COR-L47 (cell line): ENCODE measurements at regions not wholly inside any gene's neighbourhood (a gene's known extent, or its start where the extent isn't known, plus 50 kb on each side); places are given as distances from the start of the nearest gene placed in this dataset.
"Not testable (repeated sequence)": the region's sequence is repeated elsewhere in the genome, so short reads cannot be mapped to it uniquely, and the experiment has no call there.

Experiments
- DNase-seq: peaks from one replicate; lab custom pipeline; 2025; lab: John Stamatoyannopoulos, UW

DNA sequence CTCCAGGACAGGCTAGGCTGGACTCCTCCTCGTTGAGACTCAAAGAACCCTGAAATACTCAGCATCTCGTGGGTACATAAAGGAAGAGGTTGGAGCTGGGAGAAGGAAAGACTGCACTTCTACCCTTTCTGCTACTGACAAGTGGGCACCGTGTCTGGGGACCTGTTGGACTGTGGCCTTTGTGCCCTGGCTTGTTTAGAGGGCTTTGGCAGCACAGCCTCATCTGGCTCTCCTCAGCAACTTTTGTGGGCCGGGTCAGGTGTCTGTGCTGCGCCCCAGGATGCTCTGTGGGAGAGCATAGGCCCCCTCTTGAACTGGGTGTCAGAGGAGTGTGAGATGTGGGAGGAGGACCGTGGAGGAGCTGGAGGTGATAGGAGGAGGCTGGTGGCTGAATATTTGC is 142.4 kb downstream of the FCRL5 start:
- no peak for DNase-seq

DNA sequence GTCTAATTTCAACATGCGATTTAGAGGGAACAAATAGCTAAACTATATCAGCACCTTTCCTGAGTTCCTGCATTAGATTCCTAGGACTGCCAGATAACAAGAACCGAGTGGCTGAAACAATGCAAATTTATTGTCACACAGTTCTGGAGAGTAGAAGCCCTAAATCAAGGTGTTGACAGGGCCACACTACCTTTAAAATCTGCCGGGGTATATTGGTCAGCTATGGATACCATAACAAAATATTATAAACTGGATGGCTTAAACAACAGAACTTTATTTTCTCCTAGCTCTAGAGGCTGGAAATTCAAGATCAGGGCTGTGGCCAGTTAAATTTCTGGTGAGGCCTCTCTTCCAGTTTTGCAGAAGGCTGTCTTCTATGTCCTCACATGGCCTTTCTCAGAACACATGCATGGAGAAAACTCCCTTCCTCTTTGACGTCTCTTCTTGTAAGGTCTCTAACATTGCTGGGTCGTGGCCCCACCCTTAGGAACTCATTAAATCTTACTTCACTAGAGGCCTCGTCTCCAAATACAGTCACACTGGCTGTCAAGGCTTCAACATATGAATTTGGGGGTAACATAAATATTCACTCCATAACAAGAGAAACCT is 144.3 kb downstream of the FCRL5 start:
- no peak for DNase-seq

DNA sequence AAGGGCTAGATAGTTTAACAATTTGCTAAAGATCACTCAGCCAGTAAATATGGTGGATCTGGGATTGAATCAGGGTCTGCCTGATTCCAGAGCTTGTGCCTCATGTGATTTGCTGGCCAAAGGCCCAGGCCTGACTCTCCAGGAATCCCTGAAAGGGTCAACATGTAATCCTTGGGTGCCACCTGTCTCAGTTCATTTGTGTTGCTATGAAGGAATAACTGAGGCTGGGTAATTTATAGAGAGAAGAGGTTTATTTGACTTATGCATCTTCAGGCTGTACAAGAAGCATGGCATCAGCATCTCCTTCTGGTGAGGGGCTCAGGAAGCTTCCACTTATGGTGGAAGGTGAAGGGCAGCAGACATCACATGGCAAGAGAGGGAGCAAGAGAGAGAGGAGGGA is 144.9 kb downstream of the FCRL5 start:
- no peak for DNase-seq

DNA sequence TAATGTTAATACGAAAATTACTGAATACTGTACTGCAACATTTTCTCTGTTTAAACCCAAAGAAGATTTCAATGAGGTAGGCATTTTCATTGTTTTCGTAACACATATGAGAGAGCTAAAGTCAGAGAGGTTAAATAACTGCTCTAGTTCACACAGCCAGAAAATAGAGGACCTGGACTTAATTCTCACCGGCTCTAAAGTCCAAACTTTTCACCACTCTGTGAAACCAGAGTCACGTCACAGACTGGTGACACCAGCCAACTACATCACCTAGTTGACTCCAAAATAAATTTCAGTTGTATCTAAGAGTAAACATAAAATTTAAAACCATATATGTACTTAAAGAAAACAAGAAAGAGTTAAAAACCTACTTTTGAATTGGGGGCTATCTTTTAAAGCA is 146.7 kb downstream of the FCRL5 start:
- no peak for DNase-seq

DNA sequence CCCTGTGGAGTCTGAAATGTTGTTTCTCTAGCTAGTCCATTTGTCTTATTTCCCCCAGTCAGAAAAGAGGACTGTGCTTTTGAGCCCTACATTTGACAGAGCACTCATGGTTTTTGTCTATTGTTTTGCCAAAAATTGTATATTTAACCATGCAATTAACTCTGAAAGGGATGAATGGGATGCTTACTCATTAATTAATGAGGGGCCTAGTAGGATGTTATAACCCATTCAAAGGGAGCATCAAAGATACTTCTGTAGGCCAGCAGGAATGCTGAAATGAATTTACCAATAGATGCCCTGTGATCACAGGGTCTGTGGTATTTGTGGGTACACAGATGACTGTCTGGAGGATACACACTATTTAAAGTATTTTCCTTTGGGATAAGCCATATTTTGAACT is 147.7 kb downstream of the FCRL5 start:
- no peak for DNase-seq

DNA sequence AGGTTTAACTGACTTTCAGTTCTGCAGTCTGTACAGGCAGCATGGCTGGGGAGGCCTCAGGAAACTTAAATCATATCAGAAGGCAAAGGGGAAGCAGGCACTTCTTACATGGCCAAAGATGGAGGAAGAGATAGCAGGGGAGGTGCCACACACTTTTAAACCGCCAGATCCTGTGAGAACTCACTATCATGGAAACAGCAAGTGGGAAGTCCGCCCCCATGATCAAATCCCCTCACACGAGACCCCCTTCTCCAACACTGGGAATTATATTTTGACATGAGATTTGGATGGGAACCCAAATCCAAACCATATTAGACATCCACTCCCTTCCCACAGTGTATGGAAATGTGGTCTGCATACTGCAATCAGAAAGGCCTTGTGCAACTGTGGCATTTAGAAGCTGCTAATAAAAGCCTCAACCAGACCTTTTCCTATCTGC is 148.2 kb downstream of the FCRL5 start:
- DNase-seq: no peak

DNA sequence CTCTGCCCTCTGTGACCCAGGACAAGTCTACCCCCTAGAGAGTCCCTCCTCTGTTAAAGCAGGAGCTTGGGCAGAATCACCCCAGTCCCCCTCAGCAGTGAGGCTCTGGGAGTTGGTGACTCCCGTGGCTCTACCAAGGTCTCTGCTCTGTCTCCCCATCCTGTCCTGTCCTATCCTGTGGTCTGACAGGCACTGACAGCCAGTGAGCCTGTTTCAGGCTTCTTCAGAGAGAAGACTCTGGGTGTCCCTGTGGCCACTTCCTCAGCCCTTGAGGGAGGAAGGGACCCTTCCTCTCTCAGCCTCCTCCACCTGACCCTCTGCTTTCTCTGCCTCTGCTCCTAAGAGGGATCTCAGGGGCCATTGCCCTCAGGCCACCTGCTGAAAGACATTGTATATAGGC is 148.7 kb downstream of the FCRL5 start:
- no peak for DNase-seq

DNA sequence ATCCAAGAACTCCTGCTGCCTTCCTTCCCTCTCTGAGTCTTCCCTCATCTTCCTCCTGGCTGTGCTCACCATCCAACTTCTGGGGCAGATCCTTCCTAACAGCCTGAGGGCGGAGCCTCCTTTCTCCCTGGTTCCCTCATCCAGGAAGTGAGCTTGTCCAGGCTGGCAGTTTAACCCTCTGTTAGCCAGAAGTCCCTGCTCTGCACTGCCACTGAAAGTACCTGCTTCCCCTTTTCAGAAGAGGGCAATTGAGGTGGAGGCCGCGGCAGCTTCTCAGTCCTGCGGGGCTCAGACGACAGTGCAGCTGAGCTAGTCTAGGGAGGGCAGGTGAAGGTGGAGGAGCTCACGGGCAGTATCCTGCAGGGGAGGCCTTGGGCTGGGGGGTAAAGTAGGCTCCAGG is 149.1 kb downstream of the FCRL5 start:
- DNase-seq: no peak

DNA sequence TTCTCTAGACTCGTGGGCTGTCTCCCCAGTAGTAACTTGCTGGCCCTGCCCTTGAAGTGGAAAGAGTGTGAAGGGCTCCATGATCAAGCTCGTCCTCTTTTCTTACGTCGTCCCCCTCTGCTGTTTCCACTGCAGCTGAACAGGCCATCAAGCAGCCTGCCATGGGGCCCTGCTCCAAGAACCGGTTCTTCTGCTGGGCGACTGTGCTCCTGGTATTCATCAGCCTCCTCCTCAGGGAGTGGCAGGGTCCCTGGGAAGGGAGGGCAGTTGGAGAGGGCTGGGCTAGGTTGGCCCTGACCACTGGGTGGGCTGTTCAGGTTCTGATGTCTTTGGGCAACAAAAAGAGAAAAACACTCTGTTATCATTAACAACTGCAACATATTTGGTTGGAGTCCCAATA is 151.5 kb downstream of the FCRL5 start:
- DNase-seq: no peak

DNA sequence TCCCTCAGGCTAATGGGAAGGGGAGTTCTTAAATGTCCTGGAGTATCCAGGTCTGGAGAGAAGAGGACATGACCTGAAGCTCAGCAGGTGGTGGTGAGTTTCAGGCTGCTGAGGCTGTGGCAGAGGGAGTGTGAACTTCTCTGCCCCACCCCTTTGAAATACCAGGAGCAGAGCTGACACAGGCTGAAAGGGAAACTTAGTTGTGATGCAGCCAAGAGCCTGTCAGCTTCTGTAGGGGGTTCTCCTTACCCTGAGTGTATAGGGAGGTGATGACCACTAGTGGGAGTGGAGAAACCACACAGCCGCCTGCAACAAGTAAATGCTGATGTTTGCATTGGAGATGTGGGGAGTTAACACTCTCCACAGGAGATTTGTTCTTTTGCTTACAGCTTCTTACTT is 152.3 kb downstream of the FCRL5 start:
- no peak for DNase-seq

DNA sequence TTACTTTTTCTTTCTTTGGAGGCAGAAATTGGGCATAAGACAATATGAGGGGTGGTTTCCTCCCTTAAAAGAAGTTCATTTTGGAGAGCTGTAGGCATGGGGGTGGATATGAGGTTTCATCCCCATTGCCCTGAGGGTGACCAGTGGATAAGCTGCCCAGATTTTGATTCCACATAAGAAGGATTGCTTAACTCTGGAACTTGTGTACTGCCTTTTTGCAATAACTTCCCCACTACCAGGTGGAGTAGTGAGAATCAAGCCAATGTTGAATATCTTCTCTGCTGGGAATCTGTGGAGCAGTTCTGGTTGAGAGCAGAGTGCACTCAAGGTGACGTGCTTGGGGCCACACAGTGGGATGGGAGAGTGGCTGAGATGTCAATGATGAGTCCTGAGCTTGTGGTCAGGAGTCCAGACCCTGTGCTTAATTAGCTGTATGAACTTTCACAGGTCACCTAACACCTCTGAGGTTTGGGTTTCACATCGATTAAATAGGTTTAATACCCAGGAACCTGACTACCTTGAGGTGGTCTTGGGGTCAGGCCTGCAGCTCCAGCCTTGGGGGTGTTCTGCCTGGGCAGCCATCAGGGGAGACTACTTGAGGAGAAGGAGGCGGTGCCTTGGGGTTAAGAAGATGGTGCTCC is 152.9 kb downstream of the FCRL5 start:
- DNase-seq: no peak

DNA sequence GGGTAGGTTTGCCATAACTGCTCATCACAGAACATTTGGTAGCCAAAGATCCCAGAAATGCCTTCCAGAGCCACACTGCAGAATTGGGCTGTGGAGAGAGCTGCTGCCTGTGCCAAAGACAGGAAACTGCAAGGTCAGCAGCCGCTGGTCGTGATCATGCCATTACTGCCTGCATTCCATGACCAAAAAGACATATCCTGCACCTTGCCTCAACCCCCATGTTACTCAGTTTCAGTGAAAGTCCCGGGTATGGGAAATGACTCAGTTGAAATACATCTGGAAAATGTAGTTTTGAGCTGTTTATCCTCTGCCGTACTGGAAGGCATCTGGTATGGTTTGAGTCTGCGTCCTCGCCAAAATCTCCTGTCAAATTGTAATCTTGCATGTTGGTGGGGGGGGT is 161.7 kb downstream of the FCRL5 start:
- DNase-seq: no peak

DNA sequence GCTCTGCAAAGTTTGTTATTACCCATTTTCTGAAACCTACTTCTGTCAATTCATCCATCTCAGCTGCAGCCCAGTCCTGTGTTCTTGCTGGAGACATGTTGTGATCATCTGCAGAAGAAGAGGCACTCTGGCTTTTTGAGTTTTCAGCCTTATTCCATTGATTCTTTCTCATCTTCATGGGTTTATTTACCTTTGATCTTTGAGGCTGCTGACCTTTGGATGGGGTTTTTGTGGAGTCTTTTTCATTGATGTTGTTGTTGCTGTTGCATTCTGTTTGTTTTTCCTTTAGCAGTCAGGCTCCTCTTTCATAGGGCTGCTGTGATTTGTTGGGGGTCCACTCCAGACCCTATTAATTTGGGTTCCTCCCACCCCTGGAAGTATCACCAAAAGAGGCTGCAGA is 164.3 kb downstream of the FCRL5 start:
- no peak for DNase-seq

DNA sequence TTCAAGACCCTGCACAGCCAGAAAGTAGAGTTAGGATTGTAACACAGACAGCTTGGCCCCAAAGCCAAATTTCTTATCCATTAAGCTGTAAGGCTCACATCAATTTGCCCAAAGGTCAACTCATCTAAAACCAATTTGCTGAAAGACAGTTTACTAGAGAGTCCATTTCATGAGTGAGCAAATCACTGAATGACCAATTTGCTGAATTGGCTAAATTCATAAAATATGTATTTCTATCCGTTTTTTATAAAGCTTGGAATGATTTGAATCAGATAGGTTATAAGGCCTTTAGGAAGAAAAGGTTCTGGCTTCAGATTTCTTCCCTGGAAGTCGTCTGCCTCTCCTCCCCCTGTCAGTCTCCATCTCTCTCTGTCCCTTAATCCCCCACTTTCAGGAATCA is 168.1 kb downstream of the FCRL5 start:
- no peak for DNase-seq

DNA sequence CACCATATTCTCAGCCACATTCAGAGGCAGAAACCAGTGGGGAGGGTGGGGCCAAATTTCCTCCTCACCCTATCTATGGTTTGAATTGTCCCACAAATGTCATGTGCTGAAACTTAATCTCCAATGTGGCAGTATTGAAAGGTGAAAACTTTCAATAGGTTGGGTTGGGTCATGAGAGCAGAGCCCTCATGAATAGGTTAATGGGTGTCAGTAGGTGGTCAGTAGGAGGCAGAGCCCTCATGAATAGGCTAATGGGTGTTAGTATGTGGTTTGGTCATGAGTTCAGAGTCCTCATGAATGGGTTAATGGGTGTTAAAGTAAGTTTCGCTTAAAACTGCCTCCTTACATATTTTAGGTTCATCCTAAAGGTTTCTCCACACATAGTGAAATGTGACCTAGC is 170.0 kb downstream of the FCRL5 start:
- DNase-seq: no peak

DNA sequence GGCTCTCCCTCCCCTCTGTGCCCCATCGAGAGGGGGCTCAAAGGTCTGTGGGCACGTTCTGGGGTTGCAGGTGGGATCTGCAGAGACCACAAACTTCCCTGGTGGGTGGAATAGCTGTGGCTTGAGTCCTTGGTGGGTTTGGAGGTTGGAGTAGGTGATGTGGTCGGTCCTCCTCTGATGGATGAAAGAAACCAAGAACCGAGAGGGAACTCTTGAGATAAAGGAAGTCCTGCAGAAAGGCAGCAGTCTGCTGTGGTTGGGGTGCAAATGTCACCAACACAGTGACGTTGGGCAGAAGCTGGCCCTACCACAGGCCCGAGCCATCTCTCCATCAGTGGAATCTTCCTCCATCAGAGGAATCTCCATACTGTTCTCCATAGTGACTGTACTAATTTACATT is 171.8 kb downstream of the FCRL5 start:
- no peak for DNase-seq

DNA sequence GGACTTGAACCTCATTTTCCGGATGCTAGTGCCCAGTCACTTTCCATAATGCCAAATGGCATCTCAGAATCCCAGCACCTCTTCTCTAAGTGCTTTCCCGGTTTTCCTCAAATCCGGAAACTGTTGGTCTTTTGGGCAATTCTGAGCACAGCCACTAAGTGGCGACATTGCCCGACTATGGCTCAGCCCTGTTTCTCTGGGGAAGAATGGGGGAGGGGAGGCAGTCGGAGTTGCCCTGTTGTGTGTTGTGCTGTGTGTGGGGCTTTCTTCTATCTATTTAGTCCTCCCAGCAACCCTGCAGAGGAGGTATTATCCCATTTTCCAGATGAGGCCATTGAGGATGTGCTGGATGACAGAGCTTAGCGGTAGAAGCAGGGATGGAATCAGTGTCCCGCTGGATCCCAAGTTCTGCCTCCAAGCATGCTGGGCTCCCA is 175.0 kb downstream of the FCRL5 start:
- peak; percentile 44 for DNase-seq

DNA sequence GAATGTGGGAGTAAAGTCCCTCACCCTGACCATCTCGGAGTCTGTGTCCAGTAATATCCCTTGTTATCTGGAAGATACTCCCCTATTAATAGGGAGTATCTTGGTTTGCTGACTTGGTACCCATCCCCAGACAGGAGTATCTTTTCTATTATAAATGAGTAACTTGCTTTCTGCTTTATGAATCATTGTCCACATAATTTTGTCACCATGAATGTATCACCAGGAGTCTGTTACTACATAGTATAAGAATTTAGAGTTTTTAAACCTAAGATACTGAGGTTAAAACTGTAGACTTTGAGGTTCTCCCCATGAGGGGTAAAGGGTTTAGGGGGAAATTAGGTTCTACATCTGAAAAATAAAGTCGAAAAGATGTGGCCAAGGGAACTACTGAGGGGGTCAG is 175.6 kb downstream of the FCRL5 start:
- no peak for DNase-seq

DNA sequence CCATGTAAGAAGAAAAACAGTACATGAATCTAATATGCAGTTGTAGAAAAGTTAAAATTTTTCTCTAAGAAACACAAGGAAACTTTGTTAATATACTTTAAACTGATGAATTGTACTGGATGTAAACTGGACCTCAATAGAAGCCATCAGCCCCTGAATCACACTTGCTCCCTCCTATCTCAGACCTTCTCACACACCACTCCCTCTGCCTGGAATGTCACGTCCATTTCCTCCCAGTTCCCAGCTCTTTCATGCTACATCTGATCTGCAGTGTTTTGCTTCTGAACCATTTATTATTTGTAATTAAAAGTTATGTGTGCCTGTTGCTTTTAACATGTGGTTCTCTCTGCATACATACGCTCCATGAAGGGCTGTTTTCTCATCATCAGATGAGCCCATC is 180.0 kb downstream of the FCRL5 start:
- DNase-seq: not testable (repeated sequence)

DNA sequence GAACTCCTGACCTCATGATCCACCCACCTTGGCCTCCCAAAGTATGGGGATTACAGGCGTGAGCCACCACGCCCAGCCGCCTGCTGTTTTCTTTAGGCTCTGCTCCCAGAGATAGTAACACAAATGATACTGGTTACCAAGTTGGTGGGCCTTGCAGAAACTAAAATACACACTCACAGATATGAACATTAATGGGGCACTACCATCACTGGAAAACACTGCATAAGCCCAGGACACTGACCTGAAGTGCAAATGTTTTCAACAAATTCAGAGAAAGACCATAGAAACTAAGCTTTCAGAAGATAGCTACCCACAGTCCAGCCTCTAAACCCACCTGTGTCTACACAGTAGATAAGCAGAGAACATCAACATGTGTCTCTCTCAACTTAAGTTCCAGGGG is 180.5 kb downstream of the FCRL5 start:
- no peak for DNase-seq

DNA sequence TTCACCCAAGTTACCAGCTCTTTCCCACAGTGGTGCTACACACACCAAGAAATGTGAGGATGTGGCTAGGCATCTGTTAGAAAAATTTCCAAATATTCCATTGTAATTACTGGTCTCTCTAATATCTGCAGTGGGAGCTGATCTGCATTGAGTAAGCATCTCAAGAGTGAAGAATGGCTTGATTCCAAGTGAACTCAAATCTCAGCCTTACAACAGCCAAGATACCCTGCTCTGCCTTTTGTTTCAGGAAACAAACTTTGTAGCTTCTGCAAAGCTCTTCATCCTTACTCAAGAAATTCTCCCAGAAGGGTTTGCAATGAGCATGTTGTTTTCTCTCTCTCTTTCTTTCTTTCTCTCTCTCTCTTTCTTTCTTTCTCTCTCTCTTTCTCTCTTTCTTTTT is 181.1 kb downstream of the FCRL5 start:
- no peak for DNase-seq

DNA sequence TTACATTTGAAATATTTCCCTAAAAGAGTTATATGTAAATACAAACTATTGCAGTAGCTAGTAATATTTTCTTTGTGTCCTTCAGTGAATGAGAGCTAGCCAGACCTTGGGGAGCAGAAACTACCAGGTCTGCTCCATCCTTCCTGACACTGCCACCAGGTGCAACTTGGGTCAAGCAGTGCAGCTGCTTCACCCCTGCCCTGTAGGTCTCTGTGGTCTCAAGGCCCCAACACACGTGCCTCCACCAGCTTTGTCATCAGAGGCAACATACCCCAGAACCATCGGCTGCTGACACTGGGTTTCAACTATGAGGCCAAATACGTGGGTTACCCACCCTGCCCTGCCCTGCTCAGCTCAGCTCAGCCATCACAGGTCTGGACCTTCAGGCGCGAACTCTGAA is 181.6 kb downstream of the FCRL5 start:
- no peak for DNase-seq

DNA sequence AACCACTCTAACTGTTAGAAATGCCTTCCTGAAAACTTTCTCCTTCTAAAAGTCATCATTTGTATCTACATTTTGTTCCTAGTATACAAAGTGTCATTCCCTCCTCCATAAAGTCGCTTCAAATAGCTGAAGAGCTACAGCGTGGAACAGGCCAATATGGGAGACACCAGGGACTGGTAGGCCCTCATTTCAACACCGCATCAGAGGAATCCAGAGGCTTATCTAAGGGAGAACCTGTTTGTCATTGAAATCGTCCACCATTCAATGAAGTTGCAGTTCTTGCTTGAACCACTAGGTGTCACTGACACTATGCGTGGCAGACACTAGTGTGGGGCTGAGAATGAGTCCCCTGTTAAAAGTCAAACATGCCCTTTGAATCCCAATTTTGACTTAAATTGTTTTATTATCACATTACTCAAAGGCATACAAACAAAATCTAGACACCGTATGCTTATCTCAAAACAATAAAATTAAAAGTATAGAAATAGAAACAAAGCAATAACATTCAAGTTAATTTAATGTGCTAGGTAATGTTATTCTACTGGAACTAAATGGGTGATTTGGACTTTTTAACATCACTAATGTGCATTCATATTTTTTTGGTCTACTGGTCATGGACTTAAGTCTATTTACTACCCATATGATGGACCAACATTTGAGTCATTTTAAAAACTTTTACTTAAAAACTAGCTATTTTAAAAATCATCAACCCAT is 182.3 kb downstream of the FCRL5 start:
- peak; percentile 52 for DNase-seq

DNA sequence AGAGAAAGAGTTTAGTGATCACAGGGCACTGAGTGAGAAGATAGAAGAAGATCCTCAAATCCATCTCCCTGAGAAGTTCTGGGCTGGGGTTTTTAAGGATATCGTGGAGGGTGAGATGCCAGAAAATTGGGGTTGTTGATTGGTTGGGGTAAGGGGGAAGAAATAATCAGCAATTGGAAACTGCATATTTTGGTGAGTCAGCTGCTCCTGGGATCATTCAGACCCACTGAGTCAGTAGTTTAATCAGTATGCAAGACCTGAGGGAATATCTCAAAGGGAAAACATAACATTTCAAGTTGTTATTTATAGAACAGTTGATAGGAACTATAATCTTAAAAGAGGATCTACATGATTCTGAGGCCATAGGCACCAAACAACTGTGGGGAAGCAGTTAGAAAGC is 183.4 kb downstream of the FCRL5 start:
- DNase-seq: not testable (repeated sequence)
